Kidney tubule cell (primary cell): ENCODE measurements at regions not wholly inside any gene's neighbourhood (a gene's known extent, or its start where the extent isn't known, plus 50 kb on each side); places are given as distances from the start of the nearest gene placed in this dataset.

ENCODE experiments used
- DNase-seq: peaks from one replicate; pipeline ENCODE4 v3.0.0-alpha.2; 2018; ENCODE audit warnings: low spot score

GRCh38 chr14:22699801-22700564, 55.8 kb upstream of the OR6J1 start:
- peak; percentile 26 for DNase-seq

DNA sequence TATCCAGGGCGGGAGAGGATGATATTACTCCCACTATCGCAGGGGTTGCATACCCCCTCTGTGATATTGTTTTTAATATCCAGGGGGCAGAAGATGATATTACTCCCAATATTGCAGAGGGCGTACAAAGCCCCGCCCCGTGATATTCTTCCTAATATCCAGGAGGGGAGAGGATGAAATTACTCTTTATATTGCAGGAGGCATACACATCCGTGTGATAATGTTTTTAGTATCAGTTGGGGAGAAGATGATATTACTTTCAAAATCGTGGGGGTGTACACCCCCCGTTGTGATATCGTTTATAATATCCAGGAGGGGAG, 52.9 kb upstream of the OXA1L start:
- DNase-seq, result no peak

DNA sequence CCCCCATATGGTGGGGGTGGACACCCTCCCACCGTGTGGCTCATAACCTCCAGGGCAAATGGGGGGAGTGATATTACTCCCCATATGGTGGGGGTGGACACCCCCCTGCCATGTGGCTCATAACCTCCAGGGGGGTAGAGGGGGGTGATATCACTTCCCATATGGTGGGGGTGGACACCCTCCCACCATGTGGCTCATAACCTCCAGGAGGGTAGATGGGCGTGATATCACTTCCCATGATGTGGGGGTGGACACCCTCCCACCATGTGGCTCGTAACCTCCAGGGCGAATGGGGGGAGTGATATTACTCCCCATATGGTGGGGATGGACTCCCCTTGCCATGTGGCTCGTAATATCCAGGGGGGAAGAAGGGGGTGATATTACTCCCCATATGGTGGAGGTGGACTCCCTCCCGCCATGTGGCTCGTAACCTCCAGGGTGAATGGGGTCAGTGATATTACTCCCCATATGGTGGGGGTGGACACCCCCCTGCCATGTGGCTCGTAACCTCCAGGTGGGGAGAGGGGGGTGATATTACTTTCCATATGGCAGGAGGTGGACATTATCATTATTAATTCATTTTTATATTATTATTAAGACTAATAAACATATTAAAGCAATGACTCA, 51.2 kb upstream of the OXA1L start:
- DNase-seq, result no peak

GRCh38 chr14:22715890-22716289, 50.6 kb upstream of the OXA1L start:
- DNase-seq, result no peak
